CD14-positive monocyte (primary cell): ENCODE measurements at regions not wholly inside any gene's neighbourhood (a gene's known extent, or its start where the extent isn't known, plus 50 kb on each side); places are given as distances from the start of the nearest gene placed in this dataset.

Experiments used
- DNase-seq, 3 donors: peaks; one replicate each; pipeline ENCODE4 v3.0.0-alpha.2; 2011 to 2022
- H2AFZ ChIP-seq: 2 replicates; pipeline ENCODE4 v1.6.0; 2012; ENCODE audit warnings: mild to moderate bottlenecking, low read depth, low read length, inconsistent platforms; ENCODE audit not compliant: insufficient read depth, poor library complexity, severe bottlenecking
- H3K27ac ChIP-seq, 2 donors: 1 replicate in 1 of 2; 2 replicates in 1 of 2; pipeline ENCODE4 v1.5.1; 2012 to 2013; ENCODE audit warnings: low read length in 2 of 2, control low read depth in 1 of 2, inconsistent platforms in 1 of 2, low read depth in 1 of 2, mild to moderate bottlenecking in 1 of 2
- H3K27me3 ChIP-seq, 2 donors: one replicate each; pipeline versions ENCODE4 v1.6.0 to v1.6.1; 2011 to 2013; ENCODE audit warnings: low read length in 2 of 2; ENCODE audit not compliant: control insufficient read depth in 2 of 2, insufficient read depth in 2 of 2
- H3K36me3 ChIP-seq, 2 donors: replicated peaks in 1 of 2; 1 replicate in 1 of 2; 2 replicates in 1 of 2; pipeline versions ENCODE4 v1.5.1 to v1.6.1; 2012 to 2013; ENCODE audit warnings: low read length in 2 of 2, control low read depth in 1 of 2, inconsistent platforms in 1 of 2, mild to moderate bottlenecking in 1 of 2; ENCODE audit not compliant: insufficient read depth in 2 of 2, control insufficient read depth in 1 of 2
- H3K4me1 ChIP-seq, 2 donors: 1 replicate in 1 of 2; 2 replicates in 1 of 2; pipeline versions ENCODE4 v1.5.1 to v1.6.1; 2012 to 2013; ENCODE audit warnings: low read length in 2 of 2, control low read depth in 1 of 2, inconsistent platforms in 1 of 2, mild to moderate bottlenecking in 1 of 2, moderate library complexity in 1 of 2; ENCODE audit not compliant: insufficient read depth in 2 of 2, control insufficient read depth in 1 of 2
- H3K4me2 ChIP-seq: replicated peaks from 2 replicates; pipeline ENCODE3; 2012; ENCODE audit warnings: low read length, moderate library complexity, mild to moderate bottlenecking; ENCODE audit not compliant: poor library complexity, severe bottlenecking; ENCODE audit errors: extremely low read depth
- H3K4me3 ChIP-seq, 3 experiments: fragments of 200-600 bp in 1 of 3; sonication (generic) in 1 of 3; replicated peaks in 1 of 3; 1 replicate in 2 of 3; 2 replicates in 1 of 3; pipeline ENCODE4 v1.5.1; 2011 to 2013; ENCODE audit warnings: low read length in 3 of 3, mild to moderate bottlenecking in 3 of 3, control low read depth in 2 of 3, low read depth in 2 of 3, inconsistent platforms in 1 of 3, moderate library complexity in 1 of 3
- H3K79me2 ChIP-seq: 2 replicates; pipeline ENCODE4 v1.6.0; 2012; ENCODE audit warnings: mild to moderate bottlenecking, control low read depth, inconsistent platforms, low read length, moderate library complexity; ENCODE audit not compliant: insufficient read depth
- H3K9ac ChIP-seq: 2 replicates; pipeline ENCODE4 v1.6.0; 2017; ENCODE audit warnings: low read length, mild to moderate bottlenecking; ENCODE audit not compliant: insufficient read depth, poor library complexity, severe bottlenecking
- H3K9me3 ChIP-seq, 2 donors: replicated peaks in 1 of 2; 1 replicate in 1 of 2; 2 replicates in 1 of 2; pipeline versions ENCODE4 v1.5.1 to v1.6.1; 2012 to 2013; ENCODE audit warnings: low read length in 2 of 2, control low read depth in 1 of 2; ENCODE audit not compliant: control insufficient read depth in 1 of 2, insufficient read depth in 1 of 2
- H4K20me1 ChIP-seq: 2 replicates; pipeline ENCODE4 v1.6.0; 2012; ENCODE audit warnings: mild to moderate bottlenecking, low read length, control low read depth, moderate library complexity; ENCODE audit not compliant: insufficient read depth
- H3K27ac Mint-ChIP-seq, 7 donors: one replicate each; pipeline ENCODE4 v1.8.0; 2020; ENCODE audit warnings: mild to moderate bottlenecking in 7 of 7, mixed read lengths in 7 of 7, moderate library complexity in 6 of 7, inconsistent platforms in 2 of 7
- H3K27me3 Mint-ChIP-seq, 3 donors: one replicate each; pipeline ENCODE4 v1.8.0; 2021 to 2022; ENCODE audit warnings: low read depth in 3 of 3, mild to moderate bottlenecking in 3 of 3, mixed read lengths in 3 of 3, moderate library complexity in 3 of 3, inconsistent platforms in 1 of 3
- H3K36me3 Mint-ChIP-seq, 2 donors: one replicate each; pipeline ENCODE4 v1.8.0; 2020; ENCODE audit warnings: mixed read lengths in 2 of 2, inconsistent platforms in 1 of 2, mild to moderate bottlenecking in 1 of 2
- H3K4me1 Mint-ChIP-seq: one replicate; pipeline ENCODE4 v1.8.0; 2020; ENCODE audit warnings: mild to moderate bottlenecking, mixed read lengths
- H3K4me3 Mint-ChIP-seq, 2 donors: one replicate each; pipeline ENCODE4 v1.8.0; 2020; ENCODE audit warnings: mild to moderate bottlenecking in 2 of 2, mixed read lengths in 2 of 2, moderate library complexity in 1 of 2
- H3K9me3 Mint-ChIP-seq, 7 donors: one replicate each; pipeline ENCODE4 v1.8.0; 2020 to 2022; ENCODE audit warnings: mixed read lengths in 7 of 7, mild to moderate bottlenecking in 6 of 7, moderate library complexity in 6 of 7, inconsistent platforms in 2 of 7
- CTCF ChIP-seq: fragments of 200-600 bp; IDR thresholded peaks from one replicate; pipeline ENCODE4 v1.8.0; 2022; ENCODE audit warnings: antibody characterized with exemption, mild to moderate bottlenecking
- WGBS: methylation state at CpG from one replicate; pipeline ENCODE4 v1.1.5; 2013; ENCODE audit warnings: missing lambda C conversion rate; ENCODE audit not compliant: insufficient coverage; 5-methylcytosine and 5-hydroxymethylcytosine counted together
- intact Hi-C, 2 donors: fragments of 100-400 bp; cut with micrococcal nuclease; formaldehyde crosslinking; loops; one replicate each; pipeline versions ENCODE4 v1.15.0 to v1.15.1; 2023

GRCh38 chr2:44084850-44085249 lies 83.8 kb upstream of the PPM1B start:
- H3K27me3 Mint-ChIP-seq, result peaks cover 1 to 5% (median 2%) of the 10 kb centered on the region in 3 donors
- peak overlapping the region in 1 of 7 donors; percentile 13 for H3K27ac Mint-ChIP-seq
- H2AFZ ChIP-seq, result no peak overlapping the region
- no peaks in the 10 kb centered on the region for H3K36me3 Mint-ChIP-seq
- no peaks in the 10 kb centered on the region for H4K20me1 ChIP-seq
- no peak overlapping the region for H3K27ac ChIP-seq
- H3K9me3 ChIP-seq, result no peaks in the 10 kb centered on the region
- H3K79me2 ChIP-seq, result no peaks in the 10 kb centered on the region
- H3K9me3 Mint-ChIP-seq, result no peaks in the 10 kb centered on the region
- intact Hi-C loops, result loop anchor here in 1 of 2 donors (5.0 to 10.0 kb wide), 2 partner anchors 82 to 260 kb away; partner anchors contain the start of gene PPM1B
- H3K4me3 ChIP-seq, result no peak overlapping the region
- H3K36me3 ChIP-seq, result no peaks in the 10 kb centered on the region
- H3K4me3 Mint-ChIP-seq, result no peak overlapping the region
- H3K4me1 Mint-ChIP-seq, result peaks cover 23% of the 10 kb centered on the region
- H3K4me1 ChIP-seq, result peaks cover 7 to 8% of the 10 kb centered on the region in 2 donors
- DNase-seq, result no peak
- H3K4me2 ChIP-seq, result no peak overlapping the region
- no peak for TF ChIP-seq CTCF
- no peaks in the 10 kb centered on the region for H3K27me3 ChIP-seq
- WGBS, result no CpG with 5 or more reads among the region's 5 CpGs
- no peak overlapping the region for H3K9ac ChIP-seq

GRCh38 chr2:44086629-44087028 lies 82.0 kb upstream of the PPM1B start:
- Histone ChIP-seq H3K9me3 (no peaks in the 10 kb centered on the region), H2AFZ (peak overlapping the region; percentile 77), H3K4me1 (peaks cover 8 to 10% of the 10 kb centered on the region in 2 donors), H3K27me3 (no peaks in the 10 kb centered on the region), H3K4me2 (no peak overlapping the region), H3K27ac (no peak overlapping the region), H3K79me2 (no peaks in the 10 kb centered on the region), H4K20me1 (no peaks in the 10 kb centered on the region), H3K9ac (no peak overlapping the region), H3K4me3 (no peak overlapping the region), H3K36me3 (no peaks in the 10 kb centered on the region)
- 96% methylated on average over 11 of the region's 12 CpGs for WGBS
- Mint-ChIP-seq H3K27me3 (peaks cover 1 to 5% (median 2%) of the 10 kb centered on the region in 3 donors), H3K4me1 (peaks cover 31% of the 10 kb centered on the region), H3K4me3 (peak overlapping the region; percentile 13 to 81), H3K9me3 (no peaks in the 10 kb centered on the region), H3K27ac (no peak overlapping the region), H3K36me3 (no peaks in the 10 kb centered on the region)
- no peak for DNase-seq
- no peak for TF ChIP-seq CTCF
- intact Hi-C loops, result loop anchor here in 1 of 2 donors (5.0 to 10.0 kb wide), 2 partner anchors 81 to 258 kb away; partner anchors contain the start of gene PPM1B
